ENCODE measurements at regions not wholly inside any gene's neighbourhood (a gene's known extent, or its start where the extent isn't known, plus 50 kb on each side); places are given as distances from the start of the nearest gene placed in this dataset.

DNA sequence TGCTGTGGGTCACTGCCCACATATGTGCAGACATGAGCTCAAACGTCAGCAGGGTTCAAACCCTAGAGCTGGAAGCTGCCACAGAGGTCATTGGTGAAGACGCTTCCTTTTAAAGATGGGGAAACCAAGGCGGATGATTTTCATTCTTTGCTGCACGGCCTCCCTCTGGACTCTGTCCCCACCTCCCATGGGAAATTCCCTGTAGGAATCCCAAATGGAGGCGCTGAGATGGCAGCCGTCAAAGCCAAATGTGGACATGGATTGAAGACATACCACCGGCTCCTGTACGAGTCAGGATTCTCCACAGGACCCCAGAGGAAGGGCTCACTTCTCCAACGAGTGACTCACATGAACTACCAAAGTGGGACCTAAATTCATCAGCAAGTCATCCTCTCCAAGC is 286.4 kb downstream of the CRLF2 start:
- TF ChIP-seq SUZ12 (IDR thresholded peaks at IDR 0.05) (no peak), LEF1 (IDR thresholded peaks at IDR 0.05; ENCODE audit: borderline replicate concordance) (no peak), ELF4 (IDR thresholded peaks at IDR 0.05) (no peak), TARDBP (IDR thresholded peaks at IDR 0.05) (no peak), ZNF384 (IDR thresholded peaks at IDR 0.05) (no peak), SP1 (IDR thresholded peaks at IDR 0.05) (no peak), BHLHE40 (IDR thresholded peaks at IDR 0.05; ENCODE audit: borderline replicate concordance) (no peak), FOXM1 (IDR thresholded peaks at IDR 0.05; ENCODE audit: borderline replicate concordance) (no peak), CTBP1 (IDR thresholded peaks at IDR 0.05; ENCODE audit: borderline replicate concordance) (no peak), FOXK2 (IDR thresholded peaks at IDR 0.05) (no peak), HDGF (IDR thresholded peaks at IDR 0.05; ENCODE audit: borderline replicate concordance) (no peak), ARNT (IDR thresholded peaks at IDR 0.05) (no peak), FOXA1 (IDR thresholded peaks at IDR 0.05) (no peak)
- TF ChIP-seq, protein P1, sequence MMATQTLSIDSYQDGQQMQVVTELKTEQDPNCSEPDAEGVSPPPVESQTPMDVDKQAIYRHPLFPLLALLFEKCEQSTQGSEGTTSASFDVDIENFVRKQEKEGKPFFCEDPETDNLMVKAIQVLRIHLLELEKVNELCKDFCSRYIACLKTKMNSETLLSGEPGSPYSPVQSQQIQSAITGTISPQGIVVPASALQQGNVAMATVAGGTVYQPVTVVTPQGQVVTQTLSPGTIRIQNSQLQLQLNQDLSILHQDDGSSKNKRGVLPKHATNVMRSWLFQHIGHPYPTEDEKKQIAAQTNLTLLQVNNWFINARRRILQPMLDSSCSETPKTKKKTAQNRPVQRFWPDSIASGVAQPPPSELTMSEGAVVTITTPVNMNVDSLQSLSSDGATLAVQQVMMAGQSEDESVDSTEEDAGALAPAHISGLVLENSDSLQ (IDR thresholded peaks at IDR 0.05): no peak
